Pancreas (tissue), 10 donors: ENCODE measurements at regions not wholly inside any gene's neighbourhood (a gene's known extent, or its start where the extent isn't known, plus 50 kb on each side); places are given as distances from the start of the nearest gene placed in this dataset.

ENCODE experiments used
- ATAC-seq, 4 donors: fragments of 200-7000 bp; cut with Tn5 transposase; one replicate each; pipeline versions ENCODE4 v1.8.0 to v1.9.1; 2020; ENCODE audit warnings: mild to moderate bottlenecking in 4 of 4, moderate library complexity in 4 of 4
- DNase-seq, 6 donors: peaks; one replicate each; pipeline ENCODE4 v3.0.0-alpha.2; 2020
- FAIRE-seq: peaks from 2 replicates; lab custom pipeline; 2012; peaks lifted over from hg19 to GRCh38; lab: Jason Lieb, UNC
- H3K27ac ChIP-seq, 4 donors: fragments of 200-600 bp; sonication (generic); 1 replicate in 3 of 4; 2 replicates in 1 of 4; pipeline versions ENCODE4 v1.5.0 to v1.8.0; 2020
- H3K27me3 ChIP-seq, 4 donors: fragments of 200-600 bp; one replicate each; pipeline ENCODE4 v1.8.0; 2021
- H3K36me3 ChIP-seq, 3 donors: fragments of 200-600 bp; sonication (generic) in 1 of 3; one replicate each; pipeline versions ENCODE4 v1.5.0 to v1.8.0; 2020 to 2021
- H3K4me1 ChIP-seq, 3 donors: fragments of 200-600 bp; one replicate each; pipeline ENCODE4 v1.8.0; 2021
- H3K4me3 ChIP-seq, 4 donors: fragments of 200-600 bp; sonication (generic) in 2 of 4; one replicate each; pipeline versions ENCODE4 v1.5.0 to v1.8.0; 2020 to 2021
- H3K9me3 ChIP-seq, 4 donors: fragments of 200-600 bp; one replicate each; pipeline ENCODE4 v1.8.0; 2021
- CTCF ChIP-seq, 4 donors: fragments of 200-600 bp; sonication (generic) in 3 of 4; IDR thresholded peaks; one replicate each; pipeline versions ENCODE4 v1.5.0 to v1.8.0; 2021; ENCODE audit warnings: antibody characterized with exemption in 4 of 4
- WGBS, 2 donors: extraction: QIAGEN DNeasy Blood & Tissue Kit; methylation state at CpG; one replicate each; pipeline ENCODE4 v1.1.7; 2013; 5-methylcytosine and 5-hydroxymethylcytosine counted together
- intact Hi-C, 3 donors: fragments of 100-400 bp; cut with DNase I; formaldehyde crosslinking; loops; one replicate each; pipeline versions ENCODE4 v1.11.1 to v1.14.2; 2022
- donor health status: healthy with polysubstance abuse.
- donor health status: DM: no; HTN: no; CAD: no; lungs with moderate emphysema.
- donor health status: DM: no; HTN: no; CAD: no.
- donor health status: control.
- donor health status: control.
- donor health status: Bipolar disorder and iron deficiency.
- donor health status: DM: yes; HTN: yes; CAD: no.
- donor health status: DM: no; HTN: no; CAD: no.
- donor health status: DM: no; HTN: no; CAD: no.
- donor health status: DM: yes; HTN: yes; CAD: no.

DNA sequence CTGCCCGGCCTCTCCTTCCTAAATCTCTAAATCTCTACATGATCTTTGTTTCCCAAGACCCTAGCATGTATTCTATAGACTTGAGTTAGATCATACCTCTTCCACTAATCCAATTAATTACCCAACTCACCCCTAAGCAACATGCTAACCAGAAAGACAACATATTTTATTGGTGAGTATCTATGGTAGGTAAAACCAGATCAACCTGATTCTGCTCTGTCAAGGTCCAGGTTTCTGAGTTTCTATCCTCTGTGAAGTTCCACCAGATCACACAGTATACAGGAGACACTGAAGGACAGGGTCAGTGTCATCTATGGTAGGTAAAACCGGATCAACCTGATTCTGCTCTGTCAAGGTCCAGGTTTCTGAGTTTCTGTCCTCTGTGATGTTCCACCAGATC, 363.2 kb upstream of the MARCKS start:
- Histone ChIP-seq H3K27me3 (no peaks in the 10 kb centered on the region), H3K4me3 (no peak overlapping the region), H3K9me3 (no peaks in the 10 kb centered on the region), H3K36me3 (no peaks in the 10 kb centered on the region), H3K27ac (no peak overlapping the region), H3K4me1 (no peaks in the 10 kb centered on the region)
- ATAC-seq, result no peak
- intact Hi-C loops, result no loop called here
- no peak for TF ChIP-seq CTCF (IDR thresholded peaks at IDR 0.05)
- WGBS, 2 donors, result 76 to 87% methylated on average over 2 of the region's 2 CpGs
- FAIRE-seq, result no peak
- no peak for DNase-seq

DNA sequence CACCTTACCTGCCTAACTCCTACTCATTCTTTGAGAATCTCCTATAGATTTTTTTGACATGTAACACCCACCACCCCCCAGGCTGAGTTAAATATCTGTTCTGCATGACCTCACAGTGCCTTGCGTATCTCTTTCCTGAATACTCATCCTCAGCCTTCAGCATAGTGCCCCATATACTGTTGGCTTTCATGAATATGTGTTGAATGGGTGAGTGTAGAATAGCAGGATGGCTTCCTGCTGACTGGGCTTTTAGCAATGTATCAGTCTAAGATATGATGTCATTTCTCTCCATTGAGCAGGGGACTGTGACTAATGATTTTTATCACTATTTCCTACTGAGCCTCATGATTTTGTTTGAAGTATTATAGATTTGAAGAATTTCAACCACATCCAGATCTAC, 361.6 kb upstream of the MARCKS start:
- intact Hi-C loops, result no loop called here
- no peak for DNase-seq
- H3K36me3 ChIP-seq, result no peaks in the 10 kb centered on the region
- 97% methylated on average over 1 of the region's 1 CpG for WGBS, 2 donors
- no peaks in the 10 kb centered on the region for H3K27me3 ChIP-seq
- no peaks in the 10 kb centered on the region for H3K9me3 ChIP-seq
- TF ChIP-seq CTCF (IDR thresholded peaks at IDR 0.05), result no peak
- no peak for FAIRE-seq
- peak in 1 of 4 donors; percentile 34 for ATAC-seq
- H3K27ac ChIP-seq, result no peak overlapping the region
- H3K4me1 ChIP-seq, result no peaks in the 10 kb centered on the region
- H3K4me3 ChIP-seq, result no peak overlapping the region

DNA sequence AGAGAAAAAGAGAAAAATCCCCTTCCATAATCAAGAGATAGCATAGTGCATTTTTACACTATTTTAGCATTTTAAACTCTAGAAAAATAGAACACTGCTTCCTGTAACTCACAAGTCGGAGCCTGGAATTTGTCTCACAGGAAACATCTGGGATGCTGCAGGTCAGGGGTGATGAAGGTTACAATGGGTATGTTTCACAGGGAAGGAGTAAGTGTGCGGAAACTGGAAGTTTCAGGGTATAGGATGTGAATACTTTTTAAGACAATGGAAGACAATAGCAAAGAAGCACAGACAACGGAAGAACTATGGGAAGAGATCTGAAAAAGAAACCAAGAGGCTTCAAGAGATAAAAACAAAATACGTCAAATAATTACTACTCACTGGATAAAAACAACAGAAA, 361.0 kb upstream of the MARCKS start:
- DNase-seq, result no peak
- 78 to 81% methylated on average over 4 of the region's 4 CpGs for WGBS, 2 donors

DNA sequence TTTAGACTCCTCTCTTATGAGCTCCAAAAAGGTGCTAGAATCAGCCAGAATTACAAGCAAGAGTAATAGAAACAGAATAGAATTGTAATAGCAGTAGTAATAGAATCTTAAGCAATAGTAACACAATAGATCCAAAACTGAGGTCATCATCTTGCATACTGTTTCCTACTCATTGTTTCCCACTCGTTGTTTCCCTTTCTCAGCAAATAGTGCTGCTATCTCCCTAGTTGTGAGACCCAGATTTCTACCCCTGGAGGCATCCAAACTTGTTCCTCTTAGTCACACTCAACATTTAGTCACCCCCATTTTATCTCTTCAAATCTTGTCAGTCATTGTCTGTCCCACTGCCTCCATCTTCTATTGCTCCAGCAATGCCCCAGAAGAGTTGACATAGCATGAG, 356.9 kb upstream of the MARCKS start:
- no peak for TF ChIP-seq CTCF (IDR thresholded peaks at IDR 0.05)
- H3K27ac ChIP-seq, result no peak overlapping the region
- no peaks in the 10 kb centered on the region for H3K27me3 ChIP-seq
- H3K4me1 ChIP-seq, result no peaks in the 10 kb centered on the region
- intact Hi-C loops, result no loop called here
- no peak overlapping the region for H3K4me3 ChIP-seq
- 50 to 55% methylated on average over 1 of the region's 1 CpG for WGBS, 2 donors
- no peak for DNase-seq
- H3K9me3 ChIP-seq, result no peaks in the 10 kb centered on the region
- ATAC-seq, result no peak
- FAIRE-seq, result no peak
- H3K36me3 ChIP-seq, result no peaks in the 10 kb centered on the region

More for the DNA sequence above, 361.0 kb upstream of the MARCKS start:
- TF ChIP-seq CTCF (IDR thresholded peaks at IDR 0.05), result no peak
- ATAC-seq (no peak), FAIRE-seq (no peak)
- Histone ChIP-seq H3K4me1 (no peaks in the 10 kb centered on the region), H3K4me3 (no peak overlapping the region), H3K9me3 (no peaks in the 10 kb centered on the region), H3K36me3 (no peaks in the 10 kb centered on the region), H3K27ac (no peak overlapping the region), H3K27me3 (no peaks in the 10 kb centered on the region)
- intact Hi-C loops, result no loop called here

GRCh38 chr6:113505084-113505699, 352.0 kb upstream of the MARCKS start:
- 89 to 96% methylated on average over 2 of the region's 2 CpGs for WGBS, 2 donors
- Histone ChIP-seq H3K4me3 (no peak overlapping the region), H3K36me3 (no peaks in the 10 kb centered on the region), H3K4me1 (no peaks in the 10 kb centered on the region), H3K9me3 (no peaks in the 10 kb centered on the region), H3K27me3 (no peaks in the 10 kb centered on the region), H3K27ac (no peak overlapping the region)
- no peak for DNase-seq
- TF ChIP-seq CTCF (IDR thresholded peaks at IDR 0.05), result no peak
- FAIRE-seq, result no peak
- no peak for ATAC-seq
- intact Hi-C loops, result no loop called here
